Ishikawa (cell line): ENCODE measurements at regions not wholly inside any gene's neighbourhood (a gene's known extent, or its start where the extent isn't known, plus 50 kb on each side); places are given as distances from the start of the nearest gene placed in this dataset.

Experiments used
- CEBPB ChIP-seq: IDR thresholded peaks from 2 replicates; pipeline ENCODE4 v1.6.1; 2012
- CREB1 ChIP-seq: IDR thresholded peaks from 2 replicates; pipeline ENCODE4 v1.6.1; 2012; ENCODE audit warnings: low read depth
- EGR1 ChIP-seq: IDR thresholded peaks from 2 replicates; pipeline ENCODE4 v1.6.1; 2012
- EP300 ChIP-seq: IDR thresholded peaks from 2 replicates; pipeline ENCODE4 v1.6.1; 2012; ENCODE audit warnings: borderline replicate concordance
- FOXM1 ChIP-seq: IDR thresholded peaks from 2 replicates; pipeline ENCODE4 v1.6.1; 2012; ENCODE audit warnings: low read depth, borderline replicate concordance
- MAX ChIP-seq: IDR thresholded peaks from 2 replicates; pipeline ENCODE4 v1.6.1; 2012
- NFIC ChIP-seq: IDR thresholded peaks from 2 replicates; pipeline ENCODE4 v1.6.1; 2012
- RAD21 ChIP-seq: IDR thresholded peaks from 2 replicates; pipeline ENCODE4 v1.6.1; 2012; ENCODE audit warnings: low read depth
- REST ChIP-seq: IDR thresholded peaks from 2 replicates; pipeline ENCODE4 v1.6.1; 2012; ENCODE audit warnings: low read depth, mild to moderate bottlenecking
- TAF1 ChIP-seq: IDR thresholded peaks from 2 replicates; pipeline ENCODE4 v1.6.1; 2012; ENCODE audit warnings: low read depth, mild to moderate bottlenecking
- TCF12 ChIP-seq: IDR thresholded peaks from 2 replicates; pipeline ENCODE4 v1.6.1; 2012; ENCODE audit warnings: low read depth
- TEAD4 ChIP-seq: IDR thresholded peaks from 2 replicates; pipeline ENCODE4 v1.6.1; 2012
- USF1 ChIP-seq: IDR thresholded peaks from 2 replicates; pipeline ENCODE4 v1.6.1; 2012
- YY1 ChIP-seq: IDR thresholded peaks from 2 replicates; pipeline ENCODE4 v1.6.1; 2012; ENCODE audit warnings: low read depth
- ZBTB7A ChIP-seq: IDR thresholded peaks from 2 replicates; pipeline ENCODE4 v1.6.1; 2012; ENCODE audit warnings: low read depth

- TF ChIP-seq FOXM1 (no peak), NFIC (no peak), REST (no peak), RAD21 (no peak), ZBTB7A (no peak), USF1 (no peak), EP300 (no peak), TEAD4 (no peak), TCF12 (no peak), EGR1 (no peak), MAX (no peak)
Measured at GRCh38 chr10:117621196-117621595, 78.7 kb downstream of the EMX2 start.

- no peak for TF ChIP-seq TEAD4
- TF ChIP-seq MAX = no peak
- TF ChIP-seq EP300 = no peak
- TF ChIP-seq YY1 = no peak
- TF ChIP-seq FOXM1 = no peak
- no peak for TF ChIP-seq CEBPB
- TF ChIP-seq NFIC = no peak
- TF ChIP-seq TAF1 = no peak
- TF ChIP-seq EGR1 = no peak
- TF ChIP-seq ZBTB7A = no peak
- TF ChIP-seq RAD21 = no peak
- TF ChIP-seq REST = no peak
- TF ChIP-seq USF1 = no peak
- TF ChIP-seq CREB1 = no peak
- no peak for TF ChIP-seq TCF12
Measured at GRCh38 chr10:117621795-117622420, 79.4 kb downstream of the EMX2 start.

GRCh38 chr10:117622471-117623184 lies 80.1 kb downstream of the EMX2 start:
- TF ChIP-seq FOXM1 = no peak

GRCh38 chr10:117626228-117626627 lies 83.7 kb downstream of the EMX2 start:
- no peak for TF ChIP-seq RAD21
- no peak for TF ChIP-seq USF1
- TF ChIP-seq REST = no peak
- no peak for TF ChIP-seq NFIC

GRCh38 chr10:117627561-117627960 lies 85.0 kb downstream of the EMX2 start:
- TF ChIP-seq MAX (0 out of 2 replicates have a peak, but pooled peaks have one; percentile 9), NFIC (peak; percentile 45), TCF12 (no peak), USF1 (no peak), CREB1 (no peak)
